ENCODE measurements at regions not wholly inside any gene's neighbourhood (a gene's known extent, or its start where the extent isn't known, plus 50 kb on each side); places are given as distances from the start of the nearest gene placed in this dataset.

GRCh38 chr1:208308221-208308620, 64.0 kb upstream of the PLXNA2 start:
- Histone ChIP-seq H3K4me1 (no peaks in the 10 kb centered on the region), H3K9me3 (no peaks in the 10 kb centered on the region), H3K27me3 (no peaks in the 10 kb centered on the region), H3K27ac (no peak overlapping the region), H3K4me3 (no peak overlapping the region), H3K36me3 (no peaks in the 10 kb centered on the region)
- intact Hi-C loops (cut with DNase I), result no loop called here
- no peak for DNase-seq
- WGBS, 2 donors, result 85 to 92% methylated on average over 3 of the region's 3 CpGs
- TF ChIP-seq POLR2A (IDR thresholded peaks at IDR 0.05) (no peak), EP300 (IDR thresholded peaks at IDR 0.05) (no peak), POLR2AphosphoS5 (IDR thresholded peaks at IDR 0.05) (no peak)
- TF ChIP-seq, protein P1, sequence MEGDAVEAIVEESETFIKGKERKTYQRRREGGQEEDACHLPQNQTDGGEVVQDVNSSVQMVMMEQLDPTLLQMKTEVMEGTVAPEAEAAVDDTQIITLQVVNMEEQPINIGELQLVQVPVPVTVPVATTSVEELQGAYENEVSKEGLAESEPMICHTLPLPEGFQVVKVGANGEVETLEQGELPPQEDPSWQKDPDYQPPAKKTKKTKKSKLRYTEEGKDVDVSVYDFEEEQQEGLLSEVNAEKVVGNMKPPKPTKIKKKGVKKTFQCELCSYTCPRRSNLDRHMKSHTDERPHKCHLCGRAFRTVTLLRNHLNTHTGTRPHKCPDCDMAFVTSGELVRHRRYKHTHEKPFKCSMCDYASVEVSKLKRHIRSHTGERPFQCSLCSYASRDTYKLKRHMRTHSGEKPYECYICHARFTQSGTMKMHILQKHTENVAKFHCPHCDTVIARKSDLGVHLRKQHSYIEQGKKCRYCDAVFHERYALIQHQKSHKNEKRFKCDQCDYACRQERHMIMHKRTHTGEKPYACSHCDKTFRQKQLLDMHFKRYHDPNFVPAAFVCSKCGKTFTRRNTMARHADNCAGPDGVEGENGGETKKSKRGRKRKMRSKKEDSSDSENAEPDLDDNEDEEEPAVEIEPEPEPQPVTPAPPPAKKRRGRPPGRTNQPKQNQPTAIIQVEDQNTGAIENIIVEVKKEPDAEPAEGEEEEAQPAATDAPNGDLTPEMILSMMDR (IDR thresholded peaks at IDR 0.05), result no peak

DNA sequence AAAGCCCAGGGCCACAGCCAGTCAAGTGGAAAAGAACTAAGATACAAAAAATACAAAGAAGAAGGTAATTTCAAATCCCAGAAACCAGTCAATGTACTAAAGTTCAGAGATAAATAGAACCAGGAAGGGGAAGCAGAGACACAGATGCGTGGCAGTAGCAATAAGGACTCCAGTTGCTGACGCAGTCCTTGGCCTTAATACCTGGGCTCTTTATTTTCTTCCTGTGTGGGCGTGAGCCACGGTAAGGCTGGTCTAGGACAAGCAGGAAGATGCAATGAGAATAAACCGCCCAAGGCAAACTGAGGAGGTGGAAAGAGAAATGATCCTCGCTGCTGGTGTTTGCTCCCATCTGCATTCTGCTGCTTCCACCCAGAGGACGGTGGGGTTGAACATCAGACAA, 65.6 kb upstream of the PLXNA2 start:
- intact Hi-C loops (cut with DNase I), result no loop called here
- TF ChIP-seq EP300 (IDR thresholded peaks at IDR 0.05) (no peak), POLR2AphosphoS5 (IDR thresholded peaks at IDR 0.05) (no peak), POLR2A (IDR thresholded peaks at IDR 0.05) (no peak)
- TF ChIP-seq, protein P1 (IDR thresholded peaks at IDR 0.05), result no peak

DNA sequence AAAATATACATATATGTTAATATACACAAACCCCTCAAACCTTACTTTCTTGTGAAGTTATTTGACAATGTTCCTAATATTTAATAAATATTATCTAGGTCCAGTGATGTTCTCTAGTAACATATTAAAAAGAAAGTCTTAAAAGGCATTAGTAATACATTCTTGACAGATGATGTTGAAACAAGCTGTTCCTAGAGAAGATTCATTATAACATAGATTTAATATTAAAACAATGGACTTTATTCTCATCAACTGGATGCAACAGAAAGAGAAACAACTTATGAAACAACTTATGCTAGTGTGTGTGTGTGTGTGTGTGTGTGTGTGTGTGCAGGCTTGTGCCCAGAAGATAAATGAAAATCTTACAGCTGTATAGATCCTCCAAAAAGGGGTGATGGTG, 68.5 kb upstream of the PLXNA2 start:
- Histone ChIP-seq H3K9me3 (no peaks in the 10 kb centered on the region), H3K36me3 (no peaks in the 10 kb centered on the region), H3K27ac (no peak overlapping the region), H3K27me3 (no peaks in the 10 kb centered on the region), H3K4me3 (no peak overlapping the region), H3K4me1 (no peaks in the 10 kb centered on the region)
- intact Hi-C loops (cut with DNase I), result no loop called here
- TF ChIP-seq POLR2AphosphoS5 (IDR thresholded peaks at IDR 0.05) (no peak), EP300 (IDR thresholded peaks at IDR 0.05) (no peak), POLR2A (IDR thresholded peaks at IDR 0.05) (no peak)
- TF ChIP-seq, protein P1 (IDR thresholded peaks at IDR 0.05), result no peak
- no peak for DNase-seq

More for the DNA sequence above, 65.6 kb upstream of the PLXNA2 start:
- H3K27ac ChIP-seq, result no peak overlapping the region
- H3K4me3 ChIP-seq, result no peak overlapping the region
- H3K4me1 ChIP-seq, result no peaks in the 10 kb centered on the region
- no peaks in the 10 kb centered on the region for H3K36me3 ChIP-seq
- no peaks in the 10 kb centered on the region for H3K9me3 ChIP-seq
- no peak for DNase-seq
- WGBS, 2 donors, result 24 to 68% methylated on average over 7 of the region's 7 CpGs
- H3K27me3 ChIP-seq, result no peaks in the 10 kb centered on the region

GRCh38 chr1:208314431-208314830, 70.2 kb upstream of the PLXNA2 start:
- Histone ChIP-seq H3K36me3 (no peaks in the 10 kb centered on the region), H3K27ac (no peak overlapping the region), H3K4me3 (no peak overlapping the region), H3K9me3 (no peaks in the 10 kb centered on the region), H3K4me1 (no peaks in the 10 kb centered on the region), H3K27me3 (no peaks in the 10 kb centered on the region)
- intact Hi-C loops (cut with DNase I), result no loop called here
- WGBS, 2 donors, result 89 to 92% methylated on average over 2 of the region's 2 CpGs
- TF ChIP-seq POLR2AphosphoS5 (IDR thresholded peaks at IDR 0.05) (no peak), POLR2A (IDR thresholded peaks at IDR 0.05) (no peak), EP300 (IDR thresholded peaks at IDR 0.05) (no peak)
- TF ChIP-seq, protein P1 (IDR thresholded peaks at IDR 0.05), result no peak
- DNase-seq, result no peak

- WGBS, 2 donors, result 74 to 80% methylated on average over 2 of the region's 2 CpGs
Measured at GRCh38 chr1:208318150-208318734, 74.1 kb upstream of the PLXNA2 start.

More at GRCh38 chr1:208318150-208318734, 74.1 kb upstream of the PLXNA2 start:
- TF ChIP-seq POLR2A (IDR thresholded peaks at IDR 0.05) (no peak), EP300 (IDR thresholded peaks at IDR 0.05) (no peak), POLR2AphosphoS5 (IDR thresholded peaks at IDR 0.05) (no peak)
- TF ChIP-seq, protein P1 (IDR thresholded peaks at IDR 0.05), result no peak
- Histone ChIP-seq H3K9me3 (no peaks in the 10 kb centered on the region), H3K4me3 (no peak overlapping the region), H3K36me3 (no peaks in the 10 kb centered on the region), H3K27me3 (no peaks in the 10 kb centered on the region), H3K27ac (no peak overlapping the region), H3K4me1 (no peaks in the 10 kb centered on the region)
- intact Hi-C loops (cut with DNase I), result no loop called here
- DNase-seq, result no peak

All from sigmoid colon (tissue), 6 donors.